OCI-LY7 (cell line): ENCODE measurements at regions not wholly inside any gene's neighbourhood (a gene's known extent, or its start where the extent isn't known, plus 50 kb on each side); places are given as distances from the start of the nearest gene placed in this dataset.
"Not testable (repeated sequence)": the region's sequence is repeated elsewhere in the genome, so short reads cannot be mapped to it uniquely, and the experiment has no call there.

Source experiments
- BruUV-seq: library from RNA; stranded (reverse); fragments of 400-500 nt; replicated peaks from 2 replicates; lab custom pipeline; 2021; lab: Mats Ljungman, UMichigan
- CTCF ChIA-PET: fragments of 300-600 bp; sonication (Branson Sonifier 250); formaldehyde crosslinking; loops from one replicate; lab custom pipeline; 2022; ENCODE audit warnings: antibody characterized with exemption; ENCODE audit not compliant: unreplicated experiment; lab: Charles Lee
- POLR2A ChIA-PET: fragments of 300-600 bp; sonication (Branson Sonifier 250); formaldehyde crosslinking; loops from one replicate; lab custom pipeline; 2022; ENCODE audit warnings: antibody characterized with exemption; lab: Charles Lee
- DNase-seq: peaks from one replicate; pipeline ENCODE4 v3.0.0-alpha.2; 2015; ENCODE audit warnings: low spot score
- H2AFZ ChIP-seq: fragments of 200-600 bp; sonication (generic), shearing (Covaris generic); 2 replicates; pipeline ENCODE4 v1.6.1; 2014; ENCODE audit warnings: mild to moderate bottlenecking, antibody characterized with exemption, low read length, moderate library complexity
- H3K27ac ChIP-seq: fragments of 200-600 bp; sonication (generic); 2 replicates; pipeline ENCODE4 v1.5.1; 2014; ENCODE audit warnings: mixed run types, low read depth, mild to moderate bottlenecking, moderate library complexity, low read length, inconsistent platforms; ENCODE audit not compliant: poor library complexity, severe bottlenecking
- H3K36me3 ChIP-seq: fragments of 200-600 bp; sonication (generic); 2 replicates; pipeline ENCODE4 v1.6.1; 2014; ENCODE audit warnings: mild to moderate bottlenecking, antibody characterized with exemption, low read length, moderate library complexity, mixed read lengths; ENCODE audit not compliant: insufficient read depth
- H3K4me1 ChIP-seq: fragments of 200-600 bp; sonication (generic); 2 replicates; pipeline ENCODE4 v1.5.1; 2014; ENCODE audit warnings: mild to moderate bottlenecking, low read length; ENCODE audit not compliant: insufficient read depth, poor library complexity, severe bottlenecking
- H3K4me2 ChIP-seq: fragments of 200-600 bp; sonication (generic); 2 replicates; pipeline ENCODE4 v1.6.1; 2014; ENCODE audit warnings: mild to moderate bottlenecking, low read length
- H3K4me3 ChIP-seq: fragments of 200-600 bp; sonication (generic); 2 replicates; pipeline ENCODE4 v1.5.1; 2014; ENCODE audit warnings: mild to moderate bottlenecking, low read depth, low read length; ENCODE audit not compliant: poor library complexity, severe bottlenecking
- H3K79me2 ChIP-seq: fragments of 200-600 bp; sonication (generic); 2 replicates; pipeline ENCODE4 v1.6.1; 2016; ENCODE audit warnings: low read depth, mild to moderate bottlenecking, low read length, moderate library complexity, mixed read lengths; ENCODE audit not compliant: insufficient read depth
- H3K9me2 ChIP-seq: fragments of 200-600 bp; sonication (generic); 2 replicates; pipeline ENCODE4 v1.6.1; 2016; ENCODE audit warnings: mild to moderate bottlenecking, low read length, mixed read lengths; ENCODE audit not compliant: insufficient read depth
- H3K9me3 ChIP-seq: fragments of 200-600 bp; sonication (generic); 2 replicates; pipeline ENCODE4 v1.6.1; 2014; ENCODE audit warnings: mild to moderate bottlenecking, mixed run types, low read length, mixed read lengths
- H4K20me1 ChIP-seq: fragments of 200-600 bp; sonication (generic); 2 replicates; pipeline ENCODE4 v1.6.1; 2014; ENCODE audit warnings: mild to moderate bottlenecking, antibody characterized with exemption, low read length, moderate library complexity, mixed read lengths; ENCODE audit not compliant: insufficient read depth
- CTCF ChIP-seq: fragments of 200-600 bp; sonication (generic); conservative IDR thresholded peaks from 2 replicates; pipeline ENCODE4 v1.5.1; 2014; ENCODE audit warnings: mild to moderate bottlenecking, antibody characterized with exemption, low read length, moderate library complexity, mixed read lengths
- EZH2phosphoT487 ChIP-seq: fragments of 200-600 bp; sonication (generic); IDR thresholded peaks from 2 replicates; pipeline ENCODE4 v1.6.1; 2018; ENCODE audit warnings: low read depth, borderline replicate concordance, mild to moderate bottlenecking, mixed run types, antibody characterized with exemption, low read length, moderate library complexity, mixed read lengths
- intact Hi-C: fragments of 100-400 bp; cut with micrococcal nuclease; formaldehyde crosslinking; loops from one replicate; pipeline ENCODE4 v1.10.0; 2022; ENCODE audit not compliant: unreplicated experiment

- H3K36me3 ChIP-seq: no peaks in the 10 kb centered on the region
- H2AFZ ChIP-seq: no peak overlapping the region
- POLR2A ChIA-PET: no interaction called here
- H3K79me2 ChIP-seq: no peaks in the 10 kb centered on the region
- no peak overlapping the region for H3K4me3 ChIP-seq
- no peak overlapping the region for H3K27ac ChIP-seq
- no peak for DNase-seq
- no peak for TF ChIP-seq CTCF
- TF ChIP-seq EZH2phosphoT487: no peak
- no peaks in the 10 kb centered on the region for H4K20me1 ChIP-seq
- H3K9me2 ChIP-seq: no peaks in the 10 kb centered on the region
- CTCF ChIA-PET: no interaction called here
- BruUV-seq: no TSS peak
- no peak overlapping the region for H3K4me2 ChIP-seq
- no peaks in the 10 kb centered on the region for H3K4me1 ChIP-seq
- intact Hi-C loops: no loop called here
- H3K9me3 ChIP-seq: no peaks in the 10 kb centered on the region
These were observed 57.7 kb upstream of the AADACL2 start for GRCh38 chr3:151675858-151676615.

GRCh38 chr3:151673974-151674373 lies 59.8 kb upstream of the AADACL2 start:
- H2AFZ ChIP-seq: no peak overlapping the region
- no peak for TF ChIP-seq CTCF
- BruUV-seq: no TSS peak

GRCh38 chr3:151667762-151668161 lies 66.0 kb upstream of the AADACL2 start:
- H3K9me2 ChIP-seq, DNase-seq, intact Hi-C loops, H4K20me1 ChIP-seq, H3K4me2 ChIP-seq, H3K36me3 ChIP-seq, H3K4me1 ChIP-seq, H3K9me3 ChIP-seq, H3K79me2 ChIP-seq, H3K27ac ChIP-seq, BruUV-seq, H2AFZ ChIP-seq, CTCF ChIA-PET, H3K4me3 ChIP-seq: not testable (repeated sequence)
- POLR2A ChIA-PET: interaction anchor here (0.7 kb wide), 1 partner anchor 22 kb away, joined by 3 read pairs; no protein-coding TSS in a partner anchor

More at GRCh38 chr3:151673974-151674373, 59.8 kb upstream of the AADACL2 start:
- no peak for DNase-seq
- Histone ChIP-seq H3K36me3 (no peaks in the 10 kb centered on the region), H3K9me2 (no peaks in the 10 kb centered on the region), H3K4me2 (no peak overlapping the region), H3K9me3 (no peaks in the 10 kb centered on the region), H3K27ac (no peak overlapping the region), H3K4me3 (no peak overlapping the region), H3K79me2 (no peaks in the 10 kb centered on the region), H4K20me1 (no peaks in the 10 kb centered on the region), H3K4me1 (no peaks in the 10 kb centered on the region)
- ChIA-PET CTCF (no interaction called here), POLR2A (interaction anchor here (0.6 to 1.1 kb wide), 4 partner anchors 22 to 1462 kb away, joined by 3 to 4 read pairs (median 4); no protein-coding TSS in a partner anchor)
- intact Hi-C loops: no loop called here
